ENCODE measurements at regions not wholly inside any gene's neighbourhood (a gene's known extent, or its start where the extent isn't known, plus 50 kb on each side); places are given as distances from the start of the nearest gene placed in this dataset.
"Not testable (repeated sequence)": the region's sequence is repeated elsewhere in the genome, so short reads cannot be mapped to it uniquely, and the experiment has no call there.

- TF ChIP-seq CTCF (IDR thresholded peaks at IDR 0.05) (no peak), REST (IDR thresholded peaks at IDR 0.05; ENCODE audit: insufficient read depth in 1 of 2, low read depth in 2 of 2, low read length in 1 of 2) (no peak), POLR2AphosphoS5 (IDR thresholded peaks at IDR 0.05; ENCODE audit: low read depth, low read length) (no peak), SIN3A (IDR thresholded peaks at IDR 0.05; ENCODE audit: borderline replicate concordance, insufficient read depth, low read depth, low read length) (no peak), TCF7L2 (IDR thresholded peaks at IDR 0.05; ENCODE audit: low read depth, low read length) (no peak)
- ATAC-seq (no peak), DNase-seq (ENCODE audit: low read depth, low spot score) (no peak)
- H3K36me3 ChIP-seq (ENCODE audit: control insufficient read depth, insufficient read depth, low read length) = no peaks in the 10 kb centered on the region
- no peak overlapping the region for H3K4me3 ChIP-seq (ENCODE audit: low read depth in 2 of 2, low read length in 2 of 2)
- ChIA-PET CTCF (no interaction called here), POLR2A (no interaction called here)
- no peaks in the 10 kb centered on the region for H3K27me3 ChIP-seq (ENCODE audit: control insufficient read depth, insufficient read depth, low read length)
- H3K27ac ChIP-seq (ENCODE audit: low read length) = no peak overlapping the region
- in situ Hi-C loops (cut with HindIII; ENCODE audit: low pct_unique_long_range_greater_than_20kb, low sequenced_read_pairs) (no loop called here), intact Hi-C loops (cut with micrococcal nuclease; ENCODE audit: unreplicated experiment) (no loop called here)
- no TSS peak for BruUV-seq (replicated peaks)
- no peaks in the 10 kb centered on the region for H3K9me3 ChIP-seq (ENCODE audit: control insufficient read depth, insufficient read depth, low read depth, low read length)
- no peaks in the 10 kb centered on the region for H3K4me1 ChIP-seq (ENCODE audit: control insufficient read depth, insufficient read depth, low read length)
Measured at GRCh38 chr3:182149594-182149993, 437.9 kb downstream of the SOX2 start.

- in situ Hi-C loops (cut with HindIII; ENCODE audit: low pct_unique_long_range_greater_than_20kb, low sequenced_read_pairs); ATAC-seq; H3K9me3 ChIP-seq (ENCODE audit: control insufficient read depth, insufficient read depth, low read depth, low read length); H3K4me1 ChIP-seq (ENCODE audit: control insufficient read depth, insufficient read depth, low read length); H3K27me3 ChIP-seq (ENCODE audit: control insufficient read depth, insufficient read depth, low read length); H3K4me3 ChIP-seq (ENCODE audit: low read depth in 2 of 2, low read length in 2 of 2); CTCF ChIA-PET; H3K36me3 ChIP-seq (ENCODE audit: control insufficient read depth, insufficient read depth, low read length); BruUV-seq (replicated peaks); DNase-seq (ENCODE audit: low read depth, low spot score); H3K27ac ChIP-seq (ENCODE audit: low read length); intact Hi-C loops (cut with micrococcal nuclease; ENCODE audit: unreplicated experiment); POLR2A ChIA-PET: not testable (repeated sequence)
Measured at GRCh38 chr3:182156326-182156725, 444.6 kb downstream of the SOX2 start.

DNA sequence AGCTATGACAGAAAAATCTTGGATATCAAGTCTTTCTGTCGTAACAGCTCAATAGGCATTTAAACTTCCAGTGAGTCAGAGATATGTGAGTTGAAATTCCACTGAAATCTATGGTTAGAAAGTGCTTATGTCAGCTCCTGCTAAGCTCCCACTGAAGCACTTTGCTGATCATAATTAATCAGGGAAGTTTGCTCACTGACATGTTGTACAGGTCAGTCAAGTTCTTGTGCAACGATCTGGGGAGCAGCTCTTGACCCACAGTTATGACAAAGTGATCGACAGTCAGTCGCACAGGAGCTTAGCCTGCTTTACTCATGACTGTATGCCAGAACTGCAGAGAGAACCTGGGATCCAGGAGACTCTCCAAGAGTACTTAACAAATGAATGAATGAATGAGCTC, 453.5 kb downstream of the SOX2 start:
- ATAC-seq (no peak), DNase-seq (ENCODE audit: low read depth, low spot score) (no peak)
- TF ChIP-seq SIN3A (IDR thresholded peaks at IDR 0.05; ENCODE audit: borderline replicate concordance, insufficient read depth, low read depth, low read length) (no peak), REST (IDR thresholded peaks at IDR 0.05; ENCODE audit: insufficient read depth in 1 of 2, low read depth in 2 of 2, low read length in 1 of 2) (no peak), POLR2AphosphoS5 (IDR thresholded peaks at IDR 0.05; ENCODE audit: low read depth, low read length) (no peak), TCF7L2 (IDR thresholded peaks at IDR 0.05; ENCODE audit: low read depth, low read length) (no peak), CTCF (IDR thresholded peaks at IDR 0.05) (no peak)
- no peak overlapping the region for H3K4me3 ChIP-seq (ENCODE audit: low read depth in 2 of 2, low read length in 2 of 2)
- no peak overlapping the region for H3K27ac ChIP-seq (ENCODE audit: low read length)
- H3K27me3 ChIP-seq (ENCODE audit: control insufficient read depth, insufficient read depth, low read length) = no peaks in the 10 kb centered on the region
- in situ Hi-C loops (cut with HindIII; ENCODE audit: low pct_unique_long_range_greater_than_20kb, low sequenced_read_pairs) (no loop called here), intact Hi-C loops (cut with micrococcal nuclease; ENCODE audit: unreplicated experiment) (no loop called here)
- no peaks in the 10 kb centered on the region for H3K9me3 ChIP-seq (ENCODE audit: control insufficient read depth, insufficient read depth, low read depth, low read length)
- H3K36me3 ChIP-seq (ENCODE audit: control insufficient read depth, insufficient read depth, low read length) = no peaks in the 10 kb centered on the region
- no TSS peak for BruUV-seq (replicated peaks)
- ChIA-PET CTCF (no interaction called here), POLR2A (no interaction called here)
- no peaks in the 10 kb centered on the region for H3K4me1 ChIP-seq (ENCODE audit: control insufficient read depth, insufficient read depth, low read length)

All from Panc1 (cell line).